HG02610 (cell line): ENCODE measurements at regions not wholly inside any gene's neighbourhood (a gene's known extent, or its start where the extent isn't known, plus 50 kb on each side); places are given as distances from the start of the nearest gene placed in this dataset.
"Not testable (repeated sequence)": the region's sequence is repeated elsewhere in the genome, so short reads cannot be mapped to it uniquely, and the experiment has no call there.

Source experiments
- ATAC-seq: cut with Tn5 transposase; IDR thresholded peaks from one replicate; pipeline ENCODE4 v1.9.1; 2021; ENCODE audit warnings: mild to moderate bottlenecking, moderate library complexity; ENCODE audit not compliant: unreplicated experiment

DNA sequence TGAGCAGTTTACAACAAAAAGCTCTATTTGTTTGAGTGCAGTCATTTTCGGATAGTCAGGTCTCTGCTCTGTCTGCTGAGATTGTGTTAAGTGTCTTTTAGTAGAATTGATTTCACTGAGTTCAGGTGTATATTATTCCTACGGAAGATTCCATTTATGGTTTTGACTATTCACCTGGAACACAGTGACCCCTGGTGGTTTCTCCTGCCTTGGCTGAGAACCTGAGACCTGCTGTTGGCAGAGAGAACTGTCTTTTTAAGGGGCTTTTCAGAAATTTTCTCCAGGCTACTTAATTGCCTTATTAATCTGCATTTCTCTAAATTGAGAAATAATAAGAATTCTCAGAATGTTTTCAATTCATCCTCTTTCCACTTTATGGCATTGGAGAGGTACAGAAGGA lies 508.0 kb downstream of the TBC1D32 start:
- ATAC-seq: no peak

DNA sequence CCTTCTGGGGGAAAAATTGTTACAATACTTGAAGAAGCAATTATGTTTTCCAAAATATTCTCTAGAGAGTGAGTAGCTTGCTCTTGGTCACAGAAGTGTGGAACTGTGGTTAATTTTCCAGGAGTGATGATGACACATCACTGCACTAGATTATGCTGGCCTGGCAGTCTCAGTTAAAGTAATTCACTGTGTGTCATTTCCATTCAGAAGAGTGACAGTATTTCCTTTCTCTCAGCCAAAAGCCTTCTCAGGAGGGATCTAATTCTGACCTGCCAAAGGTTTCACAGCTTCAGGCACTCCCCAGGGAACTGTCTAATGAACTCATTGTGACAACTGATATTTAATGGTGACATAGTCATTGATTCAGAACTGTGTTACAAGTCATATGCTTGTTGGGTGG lies 517.5 kb downstream of the TBC1D32 start:
- no peak for ATAC-seq

DNA sequence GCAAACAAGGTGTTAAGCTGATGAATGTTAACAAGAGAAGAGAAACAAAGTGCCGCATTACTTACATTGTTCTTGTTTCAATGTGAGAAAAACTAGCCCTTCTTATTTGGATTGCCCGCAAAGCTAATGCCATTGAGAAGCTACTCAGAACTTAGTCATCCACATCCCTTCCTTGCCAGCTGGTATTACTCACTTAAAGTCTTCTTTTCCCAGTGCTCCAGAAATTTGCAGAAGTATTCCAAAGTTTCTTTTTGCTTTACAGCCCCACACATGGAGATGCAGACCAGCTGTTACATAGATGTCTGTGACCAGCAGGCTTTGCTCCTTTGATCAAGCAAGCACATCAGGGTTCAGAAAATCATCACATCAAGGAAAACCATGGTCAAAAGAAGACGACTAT lies 529.0 kb downstream of the TBC1D32 start:
- no peak for ATAC-seq

DNA sequence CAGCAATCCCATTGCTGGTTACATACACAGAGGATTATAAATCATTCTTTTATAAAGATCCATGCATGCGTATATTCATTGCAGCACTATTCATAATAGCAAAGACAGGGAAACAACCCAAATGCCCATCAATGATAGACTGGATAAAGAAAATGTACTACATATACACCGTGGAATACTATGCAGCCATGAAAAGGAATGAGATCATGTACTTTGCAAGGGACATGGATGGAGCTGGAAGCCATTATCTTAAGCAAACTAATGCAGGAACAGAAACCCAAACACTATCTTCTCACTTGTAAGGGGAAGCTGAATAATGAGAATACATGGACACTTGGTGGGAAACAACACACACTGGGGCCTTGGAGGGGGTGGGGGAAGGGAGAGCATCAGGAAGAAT lies 529.7 kb downstream of the TBC1D32 start:
- ATAC-seq: no peak

DNA sequence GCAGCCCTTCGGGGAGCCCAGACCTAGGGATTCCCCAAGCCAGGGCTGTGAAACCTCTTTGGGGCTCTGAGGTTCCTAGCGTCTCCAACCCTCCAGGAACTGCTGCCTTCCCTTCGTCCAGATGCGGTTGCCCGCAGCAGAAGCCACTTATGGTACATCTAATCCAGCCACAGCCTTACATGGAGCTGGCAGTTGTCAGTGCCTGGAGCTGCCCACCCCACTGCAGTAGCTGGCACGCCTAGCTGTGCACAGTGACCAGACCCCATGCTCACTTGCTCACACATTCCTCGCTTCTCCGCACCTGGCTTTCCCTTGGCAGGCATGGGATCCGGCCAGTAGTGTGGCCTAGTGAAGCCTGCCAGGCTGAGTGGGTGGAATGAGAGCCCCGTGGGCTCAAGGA lies 547.6 kb downstream of the TBC1D32 start:
- no peak for ATAC-seq

DNA sequence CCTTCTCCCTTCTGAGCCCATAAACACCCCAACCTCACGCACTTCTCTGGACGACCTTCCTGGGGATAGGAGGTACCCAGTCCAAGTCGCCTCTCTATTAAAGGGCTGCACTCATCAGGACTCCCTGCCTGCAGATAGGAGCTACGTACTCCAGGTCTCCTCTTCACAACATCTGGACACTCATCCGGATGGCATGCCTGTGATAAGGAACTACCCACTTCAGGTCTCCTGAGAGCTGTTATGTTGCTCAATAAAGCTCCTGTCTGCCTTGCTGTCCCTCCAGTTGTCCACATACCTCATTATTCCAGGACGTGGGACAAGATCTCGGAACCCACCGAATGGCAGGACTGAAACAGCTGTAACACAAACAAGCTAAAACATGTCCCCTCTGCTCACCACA lies 548.0 kb downstream of the TBC1D32 start:
- no peak for ATAC-seq

DNA sequence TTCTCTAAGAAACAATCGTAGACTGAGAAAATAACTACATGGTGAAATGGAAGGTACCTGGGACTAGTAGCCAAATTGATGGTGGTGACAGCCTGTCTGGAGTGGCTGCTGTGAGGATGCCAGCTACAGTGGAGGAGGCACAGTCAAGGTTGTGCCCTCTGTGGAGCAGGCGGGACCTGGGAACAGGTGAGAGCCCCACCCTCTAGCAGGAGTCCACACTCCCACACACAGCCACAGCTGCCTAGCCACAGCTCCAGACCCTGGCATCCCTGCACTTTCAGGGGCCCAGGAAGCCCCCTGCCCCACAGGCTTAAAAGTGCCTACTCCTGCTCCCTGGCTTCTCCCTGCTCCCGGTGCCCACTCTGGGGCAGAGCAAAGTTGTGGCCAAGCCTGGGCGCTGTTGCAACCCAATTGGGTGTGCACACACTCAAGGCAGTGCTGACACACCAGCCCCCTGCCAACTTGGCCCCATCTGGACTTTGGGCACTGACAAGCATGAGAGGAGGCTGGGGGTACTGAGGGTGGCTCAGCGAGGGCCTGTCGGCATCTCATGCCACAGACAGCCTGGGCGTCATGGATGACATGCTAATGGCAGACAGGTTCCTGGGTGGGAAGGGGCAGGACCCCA lies 548.7 kb downstream of the TBC1D32 start:
- ATAC-seq: no peak

DNA sequence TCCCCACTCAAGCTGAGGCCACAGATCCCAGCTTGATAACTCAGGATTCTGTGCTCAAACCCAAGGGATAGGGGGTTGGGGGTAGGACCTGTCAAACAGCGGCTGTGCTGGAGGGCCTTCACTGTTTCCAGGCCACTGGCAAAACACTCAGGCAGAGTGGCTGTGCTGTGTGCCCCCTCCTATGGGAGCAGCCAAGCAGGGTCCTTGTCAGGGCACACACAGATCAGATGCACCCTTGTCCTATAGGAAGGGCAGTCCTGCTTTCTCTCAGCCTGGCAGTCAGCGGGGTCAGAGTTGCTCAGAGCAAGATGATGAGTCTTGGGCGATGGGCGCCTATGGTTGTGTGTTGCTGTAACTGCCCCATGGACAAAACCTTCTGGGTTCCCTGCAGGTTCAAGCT lies 554.8 kb downstream of the TBC1D32 start:
- no peak for ATAC-seq

DNA sequence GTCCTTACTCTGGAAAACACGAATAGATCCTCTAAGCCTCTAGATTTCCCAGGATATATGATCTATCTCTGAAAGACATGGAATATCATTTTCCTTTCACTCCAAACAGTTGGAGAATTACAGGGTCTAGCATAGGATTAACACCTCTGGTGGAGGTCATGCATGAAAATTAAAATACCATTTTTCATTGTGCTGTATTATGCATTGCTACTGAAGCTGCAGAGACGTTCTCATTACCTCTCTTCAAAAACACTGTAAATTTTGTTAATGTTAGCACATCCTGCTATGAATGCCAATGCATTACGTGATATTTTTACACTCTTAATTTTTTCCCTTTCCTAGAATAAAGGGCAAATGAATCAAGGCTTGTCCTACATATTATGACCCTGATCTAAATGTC lies 558.6 kb downstream of the TBC1D32 start:
- no peak for ATAC-seq

DNA sequence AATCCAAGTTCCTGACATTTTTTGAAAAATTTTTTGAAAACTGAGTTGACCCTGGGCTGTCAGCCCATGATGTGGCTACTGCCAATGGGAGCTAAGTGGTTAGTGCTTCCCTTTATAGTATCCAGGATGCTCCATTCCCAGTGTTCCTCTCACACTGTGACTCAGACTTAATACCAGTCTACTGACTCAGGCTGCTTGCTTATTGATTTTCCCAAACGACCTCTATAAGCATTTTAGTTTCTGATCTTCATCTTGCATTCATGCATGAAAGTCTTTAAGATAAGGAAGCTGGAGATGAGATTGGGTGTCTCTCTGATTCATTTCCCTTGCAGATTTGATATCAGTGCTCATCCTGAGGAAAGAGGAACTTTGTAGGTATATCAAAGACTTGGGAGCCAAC lies 560.0 kb downstream of the TBC1D32 start:
- no peak for ATAC-seq

DNA sequence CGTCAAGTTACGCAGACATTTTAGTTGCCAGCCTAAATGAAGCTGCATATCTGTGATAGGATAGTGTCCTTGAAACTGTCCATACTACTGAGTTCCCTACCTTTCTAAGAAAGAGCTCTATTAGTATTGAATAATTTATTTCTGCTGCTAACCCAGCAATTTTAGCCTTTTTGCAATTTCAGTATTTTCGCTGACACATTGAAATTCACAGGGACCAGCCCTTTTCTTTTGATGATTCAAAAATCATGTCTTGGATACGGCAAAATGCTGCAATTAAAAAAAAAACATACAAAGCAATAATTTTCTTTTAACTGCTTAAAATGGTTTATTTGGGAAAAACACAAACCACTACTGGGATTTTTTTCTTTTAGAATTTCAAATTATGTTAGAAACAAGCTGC lies 563.3 kb downstream of the TBC1D32 start:
- no peak for ATAC-seq

DNA sequence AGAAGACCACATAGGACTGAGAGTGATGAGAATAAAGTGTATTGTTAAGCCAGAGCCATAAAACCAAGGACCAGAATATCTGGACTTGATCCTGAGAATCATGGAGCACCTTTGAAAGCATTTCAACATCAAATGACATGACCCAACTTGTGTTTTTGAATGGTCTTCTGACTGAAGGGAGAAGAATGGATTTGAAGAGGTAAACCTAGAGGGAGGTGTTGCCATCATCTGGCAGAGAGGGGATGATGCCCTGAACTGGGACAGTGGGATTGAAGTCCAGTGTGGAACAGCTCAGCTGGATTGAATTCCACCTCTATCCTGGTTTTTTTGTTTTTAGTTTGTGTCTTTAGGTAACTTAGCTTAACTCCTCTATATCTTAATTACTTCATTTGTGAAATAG lies 570.0 kb downstream of the TBC1D32 start:
- ATAC-seq: no peak

DNA sequence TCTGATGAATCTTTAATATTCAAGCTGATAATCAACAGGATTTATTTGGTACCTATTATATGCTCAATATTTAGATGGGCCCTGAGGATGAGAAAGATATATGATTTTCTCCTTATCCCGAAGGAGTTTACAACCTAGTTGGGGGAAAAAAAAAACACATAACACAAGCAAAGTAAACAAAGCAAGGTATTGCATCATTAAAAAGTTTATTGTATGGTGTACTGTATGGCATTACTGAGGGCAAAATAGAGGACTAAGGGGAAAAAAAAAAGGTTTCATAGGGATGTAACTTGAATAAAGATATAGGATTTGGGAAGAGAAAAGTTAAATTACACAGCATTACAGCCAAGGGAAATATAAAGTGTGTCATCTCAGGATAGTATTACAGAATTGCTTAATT lies 574.7 kb downstream of the TBC1D32 start:
- no peak for ATAC-seq

DNA sequence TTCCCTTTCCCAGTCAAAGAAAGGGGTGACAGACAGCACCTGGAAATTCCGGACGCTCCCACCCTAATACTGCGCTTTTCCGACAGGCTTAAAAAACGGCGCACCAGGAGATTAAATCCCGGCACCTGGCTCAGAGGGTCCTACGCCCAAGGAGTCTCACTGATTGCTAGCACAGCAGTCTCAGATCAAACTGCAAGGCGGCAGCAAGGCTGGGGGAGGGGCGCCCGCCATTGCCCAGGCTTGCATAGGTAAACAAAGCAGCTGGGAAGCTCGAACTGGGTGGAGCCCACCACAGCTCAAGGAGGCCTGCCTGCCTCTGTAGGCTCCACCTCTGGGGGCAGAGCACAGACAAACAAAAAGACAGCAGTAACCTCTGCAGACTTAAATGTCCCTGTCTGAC lies 585.7 kb downstream of the TBC1D32 start:
- not testable (repeated sequence) for ATAC-seq

DNA sequence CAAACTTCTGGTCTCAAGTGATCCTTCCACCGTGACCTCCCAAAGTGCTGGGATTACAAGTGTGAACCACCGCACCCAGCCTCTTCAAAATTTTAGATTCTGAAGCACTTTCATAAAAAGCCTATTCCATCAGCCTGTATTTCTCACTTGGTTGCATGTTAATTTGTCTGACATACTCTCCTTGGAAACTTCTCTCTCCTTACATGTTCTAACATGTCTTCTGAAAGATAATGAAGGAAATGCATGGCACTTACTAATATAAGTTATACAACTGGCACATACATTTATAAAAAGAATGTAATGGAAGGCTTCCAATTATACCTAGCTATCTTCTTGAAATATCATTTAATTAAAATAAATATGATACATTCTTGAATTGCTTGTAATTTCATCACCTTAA lies 597.5 kb downstream of the TBC1D32 start:
- no peak for ATAC-seq

DNA sequence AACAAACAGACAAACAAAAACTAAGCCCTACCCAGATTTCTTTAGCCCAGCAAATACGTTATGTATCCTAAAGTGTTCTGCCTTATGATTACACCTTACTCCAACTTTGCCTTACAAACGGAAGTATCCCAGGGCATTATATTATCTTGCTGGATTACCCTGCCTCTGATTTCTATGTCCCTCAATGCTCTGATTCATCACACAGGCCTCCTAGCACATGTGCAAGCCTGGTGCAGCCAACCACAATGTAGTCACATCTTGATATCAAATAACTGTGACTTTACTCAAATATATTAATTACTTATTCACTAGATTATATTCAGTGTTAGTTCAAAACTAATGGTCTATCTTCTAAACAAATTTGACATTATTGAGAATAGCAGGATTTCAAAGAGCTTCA lies 598.6 kb downstream of the TBC1D32 start:
- ATAC-seq: no peak

DNA sequence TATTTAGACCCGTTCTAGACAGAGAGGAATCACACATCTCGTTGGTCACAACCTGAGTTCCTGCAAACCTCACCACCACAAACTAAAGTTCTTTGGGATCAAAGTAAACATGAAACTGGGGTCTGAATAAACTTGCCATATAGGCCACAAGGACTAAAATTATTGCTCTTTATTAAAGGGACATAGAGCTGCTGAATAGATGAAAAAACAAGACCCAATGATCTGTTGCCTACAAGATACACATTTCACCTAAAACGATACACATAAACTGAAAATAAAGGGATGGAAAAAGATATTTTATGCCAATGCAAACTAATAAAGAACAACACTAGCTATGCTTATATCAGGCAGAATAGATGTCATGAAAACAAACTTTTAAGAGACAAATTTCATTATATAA lies 623.0 kb downstream of the TBC1D32 start:
- ATAC-seq: no peak

DNA sequence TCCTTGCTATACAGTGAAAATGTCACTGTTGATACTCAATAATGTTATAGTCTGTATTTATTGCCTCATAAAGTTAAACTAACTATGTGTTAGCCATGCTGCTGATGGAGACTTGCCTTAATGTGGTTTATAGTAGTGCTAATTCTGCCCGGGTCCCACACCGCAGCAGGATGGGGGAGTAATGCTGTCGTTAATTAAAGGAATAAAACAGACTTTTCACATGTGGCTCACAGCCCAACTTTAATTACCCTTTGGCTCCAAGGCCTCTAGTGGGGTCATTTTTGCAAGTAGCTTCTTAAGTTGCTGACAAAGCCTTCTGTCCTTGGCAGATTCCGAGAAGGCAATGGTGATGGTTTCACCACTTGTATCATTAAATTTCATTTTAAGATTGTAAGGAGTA lies 634.3 kb downstream of the TBC1D32 start:
- ATAC-seq: no peak

DNA sequence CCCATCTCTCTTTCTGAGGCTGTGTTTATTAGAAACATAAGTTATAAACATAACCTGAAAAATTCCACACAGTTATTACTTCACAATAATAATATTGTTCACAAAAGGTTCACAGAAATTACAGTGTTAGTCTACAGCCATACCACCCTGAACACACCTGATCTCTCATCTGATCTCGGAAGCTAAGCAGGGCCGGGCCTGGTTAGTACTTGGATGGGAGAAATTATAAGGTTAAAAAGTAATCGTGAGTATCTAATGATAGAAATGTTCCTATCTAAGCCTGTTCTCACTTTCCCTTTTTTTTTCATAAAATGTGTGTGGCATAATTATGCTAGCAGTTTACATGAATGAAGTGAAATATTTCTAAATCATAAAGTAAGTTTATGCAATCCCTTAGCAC lies 647.8 kb downstream of the TBC1D32 start:
- no peak for ATAC-seq

DNA sequence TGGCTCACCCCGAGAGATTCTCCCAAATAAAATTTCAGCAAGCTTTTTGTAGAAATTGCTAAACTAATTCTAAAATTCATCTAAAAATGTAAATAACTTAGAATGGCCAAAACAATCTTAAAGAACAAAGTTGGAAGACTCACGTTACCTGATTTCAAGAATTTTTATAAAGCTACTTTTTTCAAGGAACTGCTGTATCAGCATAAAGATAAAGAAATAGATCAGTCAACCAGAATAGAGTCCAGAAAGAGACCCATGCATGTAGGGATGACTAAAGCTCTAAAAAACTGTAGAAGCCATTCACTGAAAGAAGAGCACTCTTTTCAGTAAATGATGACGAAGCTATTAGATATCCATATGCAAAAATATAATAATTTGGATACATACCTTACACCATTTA lies 652.1 kb downstream of the TBC1D32 start:
- ATAC-seq: no peak

DNA sequence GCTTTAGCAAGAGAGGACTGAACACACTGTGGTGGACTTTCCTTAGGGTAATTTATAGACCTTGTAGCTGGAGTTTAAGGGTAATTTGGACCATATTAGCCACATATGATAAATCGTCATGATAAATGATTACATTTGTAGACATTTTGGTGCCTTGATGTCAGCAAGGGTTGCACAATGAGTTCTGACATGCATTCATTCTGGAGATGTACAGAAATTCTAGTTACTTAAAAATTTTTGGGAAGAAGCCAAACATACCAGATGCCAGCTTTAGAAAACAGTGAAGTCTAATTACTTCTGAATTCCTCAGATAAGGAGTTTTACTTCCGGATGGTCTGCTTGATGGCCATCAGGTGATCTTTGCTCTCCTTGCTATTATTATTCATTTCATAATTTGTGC lies 653.1 kb downstream of the TBC1D32 start:
- no peak for ATAC-seq

DNA sequence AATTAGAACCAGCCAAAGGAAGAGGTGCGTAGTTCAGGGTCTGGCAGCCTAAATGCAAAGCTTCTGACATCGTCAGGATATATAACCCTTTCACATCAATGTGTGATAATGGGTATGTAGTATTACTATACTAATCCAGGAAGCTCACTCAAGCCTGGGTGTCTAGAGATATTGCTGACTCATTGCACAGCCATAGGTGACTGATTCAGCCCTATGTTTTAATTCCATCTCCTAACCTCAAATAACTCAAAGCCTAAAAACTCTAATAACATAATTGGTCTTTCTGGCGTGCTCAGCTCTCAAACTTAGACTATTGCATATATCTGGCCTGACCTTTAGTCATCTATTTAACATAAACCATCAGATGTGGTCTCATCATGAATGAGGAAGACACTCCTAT lies 658.4 kb downstream of the TBC1D32 start:
- no peak for ATAC-seq

DNA sequence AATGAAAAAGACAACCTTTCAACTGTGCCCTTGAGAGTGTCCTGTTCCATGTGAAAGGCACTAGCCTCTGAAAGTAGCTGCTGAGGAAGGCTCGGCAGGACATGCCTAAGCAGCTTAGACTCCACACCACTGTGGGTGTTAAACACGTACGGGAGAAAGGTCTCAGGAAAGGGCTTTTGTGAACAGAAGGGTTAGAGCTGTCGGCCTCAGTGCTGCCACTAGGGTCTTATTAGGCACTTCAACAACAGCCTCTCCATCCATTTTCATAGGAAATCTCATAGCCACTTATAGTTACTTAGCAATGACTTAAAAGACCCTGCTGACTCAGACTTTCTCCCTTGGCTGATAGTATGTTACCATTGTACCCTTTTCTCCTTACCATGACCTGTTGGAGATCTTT lies 662.8 kb downstream of the TBC1D32 start:
- no peak for ATAC-seq

DNA sequence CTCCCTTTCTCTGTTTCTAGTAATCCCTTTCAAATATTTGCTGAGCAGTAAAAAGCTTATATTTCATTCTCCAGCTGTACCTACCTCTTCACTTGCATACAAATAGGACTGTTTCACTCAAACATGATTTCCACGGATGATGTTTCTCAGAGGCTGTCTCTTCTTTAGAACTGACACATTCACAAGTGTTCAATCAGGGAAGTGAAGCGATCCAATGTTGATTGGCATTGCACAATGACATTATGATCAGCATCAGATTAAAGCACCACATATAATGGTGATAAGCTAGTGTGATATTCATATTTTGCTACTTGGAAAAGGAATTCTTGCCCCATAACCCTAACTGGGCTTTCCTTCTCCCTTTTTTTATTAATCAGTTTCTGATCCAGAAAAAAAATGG lies 681.8 kb downstream of the TBC1D32 start:
- ATAC-seq: no peak
